ENCODE measurements at regions not wholly inside any gene's neighbourhood (a gene's known extent, or its start where the extent isn't known, plus 50 kb on each side); places are given as distances from the start of the nearest gene placed in this dataset.

GRCh38 chr5:109483395-109483971 lies 73.7 kb upstream of the PJA2 start:
- H3K27me3 ChIP-seq (replicated peaks in 1 of 7), result no peaks in the 10 kb centered on the region
- H3K27ac ChIP-seq, result peak overlapping the region in 4 of 8 donors; percentile 5 to 38 (median 17)
- peaks cover 3 to 25% (median 18%) of the 10 kb centered on the region in 6 donors for H3K4me1 ChIP-seq
- H3K9me3 ChIP-seq, result peaks cover 0 to 7% (median 3%) of the 10 kb centered on the region in 8 donors
- no peak for DNase-seq
- intact Hi-C loops (cut with DNase I; ENCODE audit: low total_unique reads), result no loop called here
- no peak overlapping the region for H3K4me3 ChIP-seq
- TF ChIP-seq CTCF (IDR thresholded peaks at IDR 0.05 in 8 of 11, conservative IDR thresholded peaks at IDR 0.05 in 3 of 11) (no peak), POLR2A (IDR thresholded peaks at IDR 0.05) (no peak), POLR2AphosphoS5 (IDR thresholded peaks at IDR 0.05) (no peak)
- no peaks in the 10 kb centered on the region for H3K36me3 ChIP-seq
- WGBS, 5 donors, result 31 to 39% (median 34%) methylated on average over 2 of the region's 2 CpGs

- Histone ChIP-seq H3K4me3 (no peak overlapping the region), H3K36me3 (no peaks in the 10 kb centered on the region), H3K27ac (no peak overlapping the region), H3K27me3 (replicated peaks in 1 of 7) (no peaks in the 10 kb centered on the region), H3K9me3 (peaks cover 0 to 3% (median 1%) of the 10 kb centered on the region in 8 donors), H3K4me1 (peaks cover 3 to 25% (median 18%) of the 10 kb centered on the region in 6 donors)
- WGBS, 5 donors, result 74 to 95% (median 93%) methylated on average over 5 of the region's 5 CpGs
- no peak for DNase-seq
- intact Hi-C loops (cut with DNase I; ENCODE audit: low total_unique reads), result no loop called here
- TF ChIP-seq POLR2A (IDR thresholded peaks at IDR 0.05) (no peak), POLR2AphosphoS5 (IDR thresholded peaks at IDR 0.05) (no peak), CTCF (IDR thresholded peaks at IDR 0.05 in 8 of 11, conservative IDR thresholded peaks at IDR 0.05 in 3 of 11) (no peak)
Observed at GRCh38 chr5:109482748-109483147, 73.0 kb upstream of the PJA2 start.

- 47 to 98% (median 94%) methylated on average over 2 of the region's 2 CpGs for WGBS, 5 donors
- Histone ChIP-seq H3K4me3 (no peak overlapping the region), H3K4me1 (peaks cover 3 to 15% (median 12%) of the 10 kb centered on the region in 6 donors), H3K27ac (no peak overlapping the region), H3K27me3 (replicated peaks in 1 of 7) (no peaks in the 10 kb centered on the region), H3K9me3 (no peaks in the 10 kb centered on the region), H3K36me3 (no peaks in the 10 kb centered on the region)
- no peak for DNase-seq
- intact Hi-C loops (cut with DNase I; ENCODE audit: low total_unique reads), result no loop called here
- TF ChIP-seq CTCF (IDR thresholded peaks at IDR 0.05 in 8 of 11, conservative IDR thresholded peaks at IDR 0.05 in 3 of 11), result peak in 4 of 11 experiments; percentile 13 to 34 (median 31)
- no peak for TF ChIP-seq POLR2A (IDR thresholded peaks at IDR 0.05)
- TF ChIP-seq POLR2AphosphoS5 (IDR thresholded peaks at IDR 0.05), result no peak
Observed at GRCh38 chr5:109479260-109479860, 69.6 kb upstream of the PJA2 start.

- Histone ChIP-seq H3K9me3 (no peaks in the 10 kb centered on the region), H3K27ac (no peak overlapping the region), H3K27me3 (replicated peaks in 1 of 7) (no peaks in the 10 kb centered on the region), H3K36me3 (no peaks in the 10 kb centered on the region), H3K4me1 (peaks cover under 1 to 10% (median 8%) of the 10 kb centered on the region in 6 donors), H3K4me3 (no peak overlapping the region)
- intact Hi-C loops (cut with DNase I; ENCODE audit: low total_unique reads), result no loop called here
- no peak for DNase-seq
- TF ChIP-seq POLR2AphosphoS5 (IDR thresholded peaks at IDR 0.05), result no peak
- TF ChIP-seq POLR2A (IDR thresholded peaks at IDR 0.05), result no peak
Observed at GRCh38 chr5:109478830-109479229, 69.1 kb upstream of the PJA2 start.

All from spleen (tissue), 11 donors.